ENCODE measurements at regions not wholly inside any gene's neighbourhood (a gene's known extent, or its start where the extent isn't known, plus 50 kb on each side); places are given as distances from the start of the nearest gene placed in this dataset.

GRCh38 chr2:172333235-172333977, 94.0 kb upstream of the ITGA6 start:
- POLR2A ChIA-PET, result no interaction called here
- CTCF ChIA-PET, result no interaction called here
- H3K4me2 ChIP-seq (ENCODE audit: low read length), result no peak overlapping the region
- H3K27ac ChIP-seq (ENCODE audit: low read depth, low read length), result no peak overlapping the region
- no TSS peak for BruUV-seq (replicated peaks)
- no peaks in the 10 kb centered on the region for H3K9me3 ChIP-seq (ENCODE audit: control insufficient read depth in 1 of 2, insufficient read depth in 1 of 2, low read depth in 1 of 2, low read length in 2 of 2)
- H3K9me2 ChIP-seq (ENCODE audit: insufficient read depth), result no peaks in the 10 kb centered on the region
- DNase-seq (ENCODE audit: low read depth, low spot score) (no peak), ATAC-seq (no peak)
- H3K4me1 ChIP-seq (ENCODE audit: control insufficient read depth in 1 of 2, insufficient read depth in 2 of 2, low read length in 2 of 2), result no peaks in the 10 kb centered on the region
- intact Hi-C loops (cut with micrococcal nuclease), result no loop called here
- no peaks in the 10 kb centered on the region for H3K36me3 ChIP-seq (ENCODE audit: control insufficient read depth in 1 of 2, insufficient read depth in 2 of 2, low read length in 2 of 2)
- H3K9ac ChIP-seq (ENCODE audit: low read length), result no peak overlapping the region
- H3K27me3 ChIP-seq (ENCODE audit: insufficient read depth, low read length), result no peaks in the 10 kb centered on the region
- no peaks in the 10 kb centered on the region for H3K79me2 ChIP-seq (ENCODE audit: insufficient read depth, low read length)
- RAD21 ChIA-PET (ENCODE audit: low non-redundant PET in 1 of 2, low total read pairs in 2 of 2, uncharacterized antibody in 2 of 2, unreplicated experiment in 2 of 2), result no interaction called here
- H2AFZ ChIP-seq (ENCODE audit: low read depth, low read length, poor library complexity, severe bottlenecking), result no peak overlapping the region
- no peak overlapping the region for H3K4me3 ChIP-seq (replicated peaks in 1 of 2; ENCODE audit: low read depth in 1 of 2, low read length in 2 of 2)
- TF ChIP-seq SRF (IDR thresholded peaks at IDR 0.05; ENCODE audit: low read depth), result no peak
- TF ChIP-seq SP1 (IDR thresholded peaks at IDR 0.05; ENCODE audit: low read depth), result no peak
- no peak for TF ChIP-seq ELF1 (IDR thresholded peaks at IDR 0.05; ENCODE audit: borderline replicate concordance, low read depth)
- TF ChIP-seq EGR1 (IDR thresholded peaks at IDR 0.05; ENCODE audit: low read depth), result no peak
- no peak for TF ChIP-seq TCF7L2 (IDR thresholded peaks at IDR 0.05; ENCODE audit: borderline replicate concordance, extremely low read depth, insufficient read depth, insufficient read length)
- TF ChIP-seq CEBPB (IDR thresholded peaks at IDR 0.05; ENCODE audit: low read depth), result no peak
- no peak for TF ChIP-seq ZNF274 (IDR thresholded peaks at IDR 0.05; ENCODE audit: low read depth, low read length)
- no peak for TF ChIP-seq ZFX (IDR thresholded peaks at IDR 0.05)
- no peak for TF ChIP-seq FOSL1 (IDR thresholded peaks at IDR 0.05; ENCODE audit: low read depth)
- TF ChIP-seq REST (IDR thresholded peaks at IDR 0.05; ENCODE audit: low read depth), result no peak
- TF ChIP-seq YY1 (IDR thresholded peaks at IDR 0.05; ENCODE audit: extremely low read depth, insufficient replicate concordance, low read depth, low read length), result no peak
- TF ChIP-seq POLR2AphosphoS5 (IDR thresholded peaks at IDR 0.05; ENCODE audit: low read depth, low read length), result no peak
- TF ChIP-seq EZH2phosphoT487 (IDR thresholded peaks at IDR 0.05; ENCODE audit: borderline replicate concordance), result no peak
- TF ChIP-seq POLR2A (IDR thresholded peaks at IDR 0.05; ENCODE audit: borderline replicate concordance, extremely low read depth, insufficient read depth, insufficient read length), result no peak
- TF ChIP-seq MAX (IDR thresholded peaks at IDR 0.05), result no peak
- no peak for TF ChIP-seq CBX3 (IDR thresholded peaks at IDR 0.05; ENCODE audit: low read depth)
- H4K20me1 ChIP-seq (ENCODE audit: insufficient read depth), result no peaks in the 10 kb centered on the region

Data from HCT116 (cell line).